SK-N-SH (cell line): ENCODE measurements at regions not wholly inside any gene's neighbourhood (a gene's known extent, or its start where the extent isn't known, plus 50 kb on each side); places are given as distances from the start of the nearest gene placed in this dataset.

ENCODE experiments used
- CTCF ChIA-PET: fragments of 300-600, 350-600 bp; formaldehyde crosslinking; extraction: SDS; loops from one replicate; lab custom pipeline; 2021; lab: Yijun Ruan, JAX
- POLR2A ChIA-PET: fragments of 350-600 bp; sonication (Branson Sonifier 250); formaldehyde crosslinking; extraction: SDS; loops from one replicate; lab custom pipeline; 2020; ENCODE audit warnings: antibody characterized with exemption, inconsistent platforms; lab: Yijun Ruan, JAX
- DNase-seq: peaks from one replicate; pipeline ENCODE4 v3.0.0; 2012
- H2AFZ ChIP-seq: fragments of 200-600 bp; sonication (generic); 2 replicates; pipeline ENCODE4 v1.8.1; 2016; ENCODE audit warnings: antibody characterized with exemption, mild to moderate bottlenecking, low read depth
- H3F3A ChIP-seq: fragments of 200-600 bp; sonication (generic); replicated peaks from 2 replicates; pipeline ENCODE3; 2016; ENCODE audit warnings: antibody characterized with exemption, mild to moderate bottlenecking; ENCODE audit not compliant: insufficient read depth
- H3K27ac ChIP-seq, 2 experiments: fragments of 200-500 bp in 1 of 2; fragments of 200-600 bp in 1 of 2; sonication (Bioruptor generic) in 1 of 2; sonication (generic), shearing (Covaris generic) in 1 of 2; 2 replicates each; pipeline versions ENCODE4 v1.5.1 to v1.6.1; 2014 to 2016; ENCODE audit warnings: low read depth in 2 of 2, inconsistent platforms in 1 of 2, low read length in 1 of 2, mild to moderate bottlenecking in 1 of 2, mixed read lengths in 1 of 2
- H3K27me3 ChIP-seq: fragments of 200-600 bp; sonication (generic), shearing (Covaris generic); 2 replicates; pipeline ENCODE4 v1.6.1; 2016; ENCODE audit warnings: mixed run types; ENCODE audit not compliant: insufficient read depth
- H3K36me3 ChIP-seq, 2 experiments: fragments of 200-500 bp in 1 of 2; fragments of 200-600 bp in 1 of 2; sonication (Bioruptor generic) in 1 of 2; sonication (generic) in 1 of 2; replicated peaks in 1 of 2; 2 replicates each; pipeline versions ENCODE3 to v1.5.1; 2014 to 2016; ENCODE audit warnings: low read length in 1 of 2, mild to moderate bottlenecking in 1 of 2; ENCODE audit not compliant: insufficient read depth in 2 of 2, control insufficient read depth in 1 of 2
- H3K4me1 ChIP-seq, 2 experiments: fragments of 200-500 bp in 1 of 2; fragments of 200-600 bp in 1 of 2; sonication (Bioruptor generic) in 1 of 2; sonication (generic), shearing (Covaris generic) in 1 of 2; 2 replicates each; pipeline versions ENCODE4 v1.5.1 to v1.6.1; 2014 to 2016; ENCODE audit warnings: low read depth in 1 of 2, low read length in 1 of 2, mixed run types in 1 of 2; ENCODE audit not compliant: insufficient read depth in 2 of 2, control insufficient read depth in 1 of 2
- H3K4me2 ChIP-seq: fragments of 200-600 bp; sonication (generic), shearing (Covaris generic); 2 replicates; pipeline ENCODE4 v1.6.1; 2017; ENCODE audit warnings: mixed run types
- H3K4me3 ChIP-seq, 2 experiments: fragments of 200-500 bp in 1 of 2; fragments of 200-600 bp in 1 of 2; sonication (Bioruptor generic) in 1 of 2; sonication (generic), shearing (Covaris generic) in 1 of 2; 2 replicates each; pipeline versions ENCODE4 v1.5.1 to v1.8.1; 2014 to 2016; ENCODE audit warnings: low read depth in 2 of 2, inconsistent platforms in 1 of 2, low read length in 1 of 2, mild to moderate bottlenecking in 1 of 2, mixed read lengths in 1 of 2, moderate library complexity in 1 of 2
- H3K79me2 ChIP-seq: fragments of 200-600 bp; sonication (generic); 2 replicates; pipeline ENCODE4 v1.8.1; 2017; ENCODE audit warnings: mild to moderate bottlenecking; ENCODE audit not compliant: insufficient read depth
- H3K9ac ChIP-seq: fragments of 200-600 bp; sonication (generic); 2 replicates; pipeline ENCODE4 v1.6.1; 2017; ENCODE audit warnings: mixed run types
- H3K9me2 ChIP-seq: fragments of 200-600 bp; sonication (generic); 2 replicates; pipeline ENCODE4 v1.6.1; 2017; ENCODE audit warnings: mixed run types
- H3K9me3 ChIP-seq: fragments of 200-600 bp; sonication (generic); 2 replicates; pipeline ENCODE4 v1.6.1; 2017; ENCODE audit warnings: mixed run types, mild to moderate bottlenecking, moderate library complexity
- H4K20me1 ChIP-seq: fragments of 200-600 bp; sonication (generic); 2 replicates; pipeline ENCODE4 v1.6.1; 2017; ENCODE audit warnings: mild to moderate bottlenecking, mixed run types; ENCODE audit not compliant: insufficient read depth
- CTCF ChIP-seq: fragments of 200-600 bp; sonication (generic); IDR thresholded peaks from 2 replicates; pipeline ENCODE4 v1.6.1; 2017; ENCODE audit warnings: antibody characterized with exemption, mild to moderate bottlenecking, moderate library complexity
- EZH2phosphoT487 ChIP-seq: fragments of 200-600 bp; sonication (generic); IDR thresholded peaks from 2 replicates; pipeline ENCODE4 v1.6.1; 2017; ENCODE audit warnings: low read depth, mixed run types, mild to moderate bottlenecking, antibody characterized with exemption, moderate library complexity, borderline replicate concordance
- FOSL2 ChIP-seq: IDR thresholded peaks from 2 replicates; pipeline ENCODE4 v1.4.0; 2012; ENCODE audit warnings: low read depth, mild to moderate bottlenecking, moderate library complexity, borderline replicate concordance
- GABPA ChIP-seq: IDR thresholded peaks from 2 replicates; pipeline ENCODE4 v1.4.0; 2012; ENCODE audit warnings: low read depth, mild to moderate bottlenecking
- JUND ChIP-seq: IDR thresholded peaks from 2 replicates; pipeline ENCODE4 v1.4.0; 2012
- MAX ChIP-seq: IDR thresholded peaks from 2 replicates; pipeline ENCODE4 v1.4.0; 2012; ENCODE audit warnings: low read depth
- MXI1 ChIP-seq: IDR thresholded peaks from 2 replicates; pipeline ENCODE4 v1.6.1; 2012; ENCODE audit warnings: mild to moderate bottlenecking, low read depth, low read length, improper control_type of control experiment
- NFIC ChIP-seq: IDR thresholded peaks from 2 replicates; pipeline ENCODE4 v1.4.0; 2012; ENCODE audit warnings: borderline replicate concordance
- REST ChIP-seq: IDR thresholded peaks from 2 replicates; pipeline ENCODE4 v1.6.1; 2012; ENCODE audit warnings: mild to moderate bottlenecking, low read depth, low read length, moderate library complexity
- RXRA ChIP-seq: IDR thresholded peaks from 2 replicates; pipeline ENCODE4 v1.4.0; 2012; ENCODE audit warnings: low read depth, mild to moderate bottlenecking, borderline replicate concordance
- SIN3A ChIP-seq: IDR thresholded peaks from 2 replicates; pipeline ENCODE4 v1.6.1; 2012; ENCODE audit warnings: low read depth, mild to moderate bottlenecking, low read length, moderate library complexity, borderline replicate concordance
- TCF12 ChIP-seq: IDR thresholded peaks from 2 replicates; pipeline ENCODE4 v1.4.0; 2012
- WGBS: methylation state at CpG from one replicate; pipeline ENCODE4 v1.1.6; 2017; ENCODE audit warnings: low lambda C conversion rate; 5-methylcytosine and 5-hydroxymethylcytosine counted together
- TF ChIP-seq, protein P1 (sequence below): fragments of 150-350 bp; IDR thresholded peaks from 2 replicates; pipeline ENCODE4 v1.6.1; 2017; ENCODE audit warnings: antibody characterized with exemption, low read length, low read depth, borderline replicate concordance

DNA sequence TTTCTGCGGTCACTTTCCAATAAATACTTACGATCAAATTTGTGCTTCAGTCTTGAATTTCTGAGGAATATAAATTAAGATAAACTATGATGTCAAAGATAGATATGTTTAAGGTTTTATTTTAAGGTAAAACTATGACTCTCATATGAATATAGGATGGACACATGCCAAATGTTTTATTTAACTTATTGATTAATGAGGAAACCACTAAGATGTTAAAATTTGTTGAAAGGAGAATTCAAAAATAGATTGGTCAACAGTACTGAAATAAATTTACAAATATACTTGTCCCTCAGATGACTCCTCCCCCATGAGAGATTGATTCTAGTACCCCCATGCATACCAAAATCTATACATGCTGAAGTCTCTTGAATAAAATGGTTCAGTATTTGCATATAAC lies 319.7 kb upstream of the KCNH8 start:
- DNase-seq: no peak
- Histone ChIP-seq H3K4me2 (no peak overlapping the region), H3K79me2 (no peaks in the 10 kb centered on the region), H3K9me2 (no peaks in the 10 kb centered on the region), H3K27me3 (no peaks in the 10 kb centered on the region), H3K9me3 (no peaks in the 10 kb centered on the region), H3K36me3 (no peaks in the 10 kb centered on the region), H3K9ac (no peak overlapping the region), H3K4me3 (no peak overlapping the region), H3F3A (no peaks in the 10 kb centered on the region), H2AFZ (no peak overlapping the region), H4K20me1 (no peaks in the 10 kb centered on the region), H3K27ac (no peak overlapping the region), H3K4me1 (no peaks in the 10 kb centered on the region)
- POLR2A ChIA-PET: no interaction called here
- 91% methylated on average over 2 of the region's 2 CpGs for WGBS
- CTCF ChIA-PET: no interaction called here
- no peak for TF ChIP-seq NFIC
- TF ChIP-seq MAX: no peak
- TF ChIP-seq RXRA: no peak
- TF ChIP-seq, all 33 proteins: peak for 0

GRCh38 chr3:18827664-18828063 lies 320.6 kb upstream of the KCNH8 start:
- H3K4me1 ChIP-seq: no peaks in the 10 kb centered on the region
- H3F3A ChIP-seq: no peaks in the 10 kb centered on the region
- no peaks in the 10 kb centered on the region for H3K9me2 ChIP-seq
- no peak overlapping the region for H2AFZ ChIP-seq
- H3K4me3 ChIP-seq: no peak overlapping the region
- no peaks in the 10 kb centered on the region for H3K79me2 ChIP-seq
- H3K9ac ChIP-seq: no peak overlapping the region
- no peak overlapping the region for H3K27ac ChIP-seq
- no peaks in the 10 kb centered on the region for H3K9me3 ChIP-seq
- H4K20me1 ChIP-seq: no peaks in the 10 kb centered on the region
- TF ChIP-seq, protein P1, sequence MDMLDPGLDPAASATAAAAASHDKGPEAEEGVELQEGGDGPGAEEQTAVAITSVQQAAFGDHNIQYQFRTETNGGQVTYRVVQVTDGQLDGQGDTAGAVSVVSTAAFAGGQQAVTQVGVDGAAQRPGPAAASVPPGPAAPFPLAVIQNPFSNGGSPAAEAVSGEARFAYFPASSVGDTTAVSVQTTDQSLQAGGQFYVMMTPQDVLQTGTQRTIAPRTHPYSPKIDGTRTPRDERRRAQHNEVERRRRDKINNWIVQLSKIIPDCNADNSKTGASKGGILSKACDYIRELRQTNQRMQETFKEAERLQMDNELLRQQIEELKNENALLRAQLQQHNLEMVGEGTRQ: no peak
- TF ChIP-seq TCF12: no peak
- TF ChIP-seq NFIC: no peak
- no peak for TF ChIP-seq FOSL2
- no peak for TF ChIP-seq SIN3A
- TF ChIP-seq JUND: no peak
- H3K36me3 ChIP-seq: no peaks in the 10 kb centered on the region
- no peak for DNase-seq
- CTCF ChIA-PET: no interaction called here
- no peaks in the 10 kb centered on the region for H3K27me3 ChIP-seq
- POLR2A ChIA-PET: no interaction called here
- WGBS: 91% methylated on average over 3 of the region's 3 CpGs
- no peak overlapping the region for H3K4me2 ChIP-seq

DNA sequence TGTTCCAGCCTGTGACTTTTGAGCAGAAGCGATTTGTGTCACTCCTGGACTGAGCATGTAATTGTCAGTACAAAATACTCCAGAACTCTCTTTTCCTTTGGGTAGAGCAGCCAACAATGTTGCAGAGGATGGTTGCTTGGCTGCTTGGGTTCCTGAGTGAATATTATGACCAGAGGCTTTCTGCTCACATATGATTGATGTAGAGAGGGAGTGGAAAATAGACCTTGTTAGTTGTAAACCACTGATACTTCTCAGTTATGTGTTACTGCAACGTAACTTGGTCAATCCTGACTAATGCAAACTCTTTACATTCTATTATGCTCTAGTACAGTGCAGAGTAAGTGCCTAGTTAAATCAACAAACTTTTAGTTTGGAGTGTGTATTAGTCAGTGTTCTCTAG lies 322.6 kb upstream of the KCNH8 start:
- Histone ChIP-seq H3K4me3 (no peak overlapping the region), H3F3A (no peaks in the 10 kb centered on the region), H2AFZ (no peak overlapping the region), H3K27ac (no peak overlapping the region), H3K79me2 (no peaks in the 10 kb centered on the region), H4K20me1 (no peaks in the 10 kb centered on the region), H3K9me3 (no peaks in the 10 kb centered on the region), H3K27me3 (no peaks in the 10 kb centered on the region), H3K9me2 (no peaks in the 10 kb centered on the region), H3K9ac (no peak overlapping the region)
- WGBS: 83% methylated on average over 2 of the region's 2 CpGs
- CTCF ChIA-PET: no interaction called here
- POLR2A ChIA-PET: no interaction called here
- no peak for TF ChIP-seq CTCF
- TF ChIP-seq GABPA: no peak
- no peak for TF ChIP-seq MAX
- TF ChIP-seq EZH2phosphoT487: no peak
- TF ChIP-seq REST: no peak
- TF ChIP-seq MXI1: no peak
- TF ChIP-seq, all 33 proteins: peak for 0
- Histone ChIP-seq H3K4me1 (no peaks in the 10 kb centered on the region), H3K36me3 (no peaks in the 10 kb centered on the region), H3K4me2 (no peak overlapping the region)
- DNase-seq: no peak
